GM18873 (cell line): ENCODE measurements at regions not wholly inside any gene's neighbourhood (a gene's known extent, or its start where the extent isn't known, plus 50 kb on each side); places are given as distances from the start of the nearest gene placed in this dataset.

Experiments
- ATAC-seq: cut with Tn5 transposase; IDR thresholded peaks from one replicate; pipeline ENCODE4 v1.9.1; 2021; ENCODE audit warnings: mild to moderate bottlenecking, moderate library complexity, moderate number of reproducible peaks; ENCODE audit not compliant: unreplicated experiment, low FRiP score

- no peak for ATAC-seq
Measured at GRCh38 chr6:113489952-113490746, 367.0 kb upstream of the MARCKS start.

GRCh38 chr6:113491376-113491775, 365.8 kb upstream of the MARCKS start:
- ATAC-seq: no peak

- ATAC-seq: no peak
Measured at GRCh38 chr6:113493991-113494390, 363.2 kb upstream of the MARCKS start.

- ATAC-seq: no peak
Measured at GRCh38 chr6:113495521-113495920, 361.6 kb upstream of the MARCKS start.

GRCh38 chr6:113496166-113496565, 361.0 kb upstream of the MARCKS start:
- ATAC-seq: no peak

- no peak for ATAC-seq
Measured at GRCh38 chr6:113500221-113500620, 356.9 kb upstream of the MARCKS start.

GRCh38 chr6:113505084-113505699, 352.0 kb upstream of the MARCKS start:
- ATAC-seq: no peak

GRCh38 chr6:113508249-113508648, 348.9 kb upstream of the MARCKS start:
- no peak for ATAC-seq

- ATAC-seq: no peak
Measured at GRCh38 chr6:113511100-113511499, 346.0 kb upstream of the MARCKS start.

GRCh38 chr6:113512576-113512975, 344.6 kb upstream of the MARCKS start:
- no peak for ATAC-seq

- ATAC-seq: no peak
Measured at GRCh38 chr6:113513086-113513485, 344.1 kb upstream of the MARCKS start.

- no peak for ATAC-seq
Measured at GRCh38 chr6:113522376-113522775, 334.8 kb upstream of the MARCKS start.

- ATAC-seq: no peak
Measured at GRCh38 chr6:113524826-113525225, 332.3 kb upstream of the MARCKS start.

- ATAC-seq: no peak
Measured at GRCh38 chr6:113526553-113526952, 330.6 kb upstream of the MARCKS start.

- no peak for ATAC-seq
Measured at GRCh38 chr6:113526995-113527394, 330.1 kb upstream of the MARCKS start.

GRCh38 chr6:113528111-113528510, 329.0 kb upstream of the MARCKS start:
- ATAC-seq: no peak

GRCh38 chr6:113529196-113529595, 327.9 kb upstream of the MARCKS start:
- ATAC-seq: no peak

- ATAC-seq: no peak
Measured at GRCh38 chr6:113529879-113530278, 327.3 kb upstream of the MARCKS start.

GRCh38 chr6:113530769-113531168, 326.4 kb upstream of the MARCKS start:
- ATAC-seq: no peak

GRCh38 chr6:113539202-113539601, 317.9 kb upstream of the MARCKS start:
- no peak for ATAC-seq

GRCh38 chr6:113539623-113540022, 317.5 kb upstream of the MARCKS start:
- ATAC-seq: no peak

GRCh38 chr6:113540466-113540865, 316.7 kb upstream of the MARCKS start:
- ATAC-seq: no peak
